Smooth muscle cell (in vitro differentiated cells): ENCODE measurements at regions not wholly inside any gene's neighbourhood (a gene's known extent, or its start where the extent isn't known, plus 50 kb on each side); places are given as distances from the start of the nearest gene placed in this dataset.

Source experiments
- DNase-seq: peaks from one replicate; lab custom pipeline; 2025; ENCODE audit not compliant: unreplicated experiment; lab: John Stamatoyannopoulos, UW
- H2AFZ ChIP-seq: fragments of 200-600 bp; sonication (generic); 2 replicates; pipeline ENCODE4 v1.6.0; 2016; ENCODE audit warnings: antibody characterized with exemption, low read depth, mild to moderate bottlenecking
- H3F3A ChIP-seq: fragments of 200-600 bp; sonication (generic); 2 replicates; pipeline ENCODE4 v1.6.0; 2017; ENCODE audit warnings: antibody characterized with exemption, low read depth
- H3K27ac ChIP-seq: fragments of 200-600 bp; sonication (generic); 2 replicates; pipeline ENCODE4 v1.5.1; 2016; ENCODE audit warnings: low read depth, mild to moderate bottlenecking
- H3K27me3 ChIP-seq: fragments of 200-600 bp; sonication (generic); 2 replicates; pipeline ENCODE4 v1.6.1; 2016; ENCODE audit warnings: low read depth, mild to moderate bottlenecking
- H3K36me3 ChIP-seq: fragments of 200-600 bp; sonication (generic); 2 replicates; pipeline ENCODE4 v1.5.1; 2016; ENCODE audit warnings: low read depth
- H3K4me1 ChIP-seq: fragments of 200-600 bp; sonication (generic); 2 replicates; pipeline ENCODE4 v1.5.1; 2016; ENCODE audit warnings: low read depth
- H3K4me2 ChIP-seq: fragments of 200-600 bp; sonication (generic); 2 replicates; pipeline ENCODE4 v1.6.0; 2016; ENCODE audit warnings: mild to moderate bottlenecking
- H3K4me3 ChIP-seq: fragments of 200-600 bp; sonication (generic); 2 replicates; pipeline ENCODE4 v1.5.1; 2016; ENCODE audit warnings: mild to moderate bottlenecking
- H3K79me2 ChIP-seq: fragments of 200-600 bp; sonication (generic); 2 replicates; pipeline ENCODE4 v1.6.0; 2016; ENCODE audit warnings: low read depth, mild to moderate bottlenecking
- H3K9ac ChIP-seq: fragments of 200-600 bp; sonication (generic); 2 replicates; pipeline ENCODE4 v1.6.0; 2016; ENCODE audit warnings: low read depth
- H3K9me3 ChIP-seq: fragments of 200-600 bp; sonication (generic); replicated peaks from 2 replicates; pipeline ENCODE4 v1.5.1; 2016; ENCODE audit warnings: low read depth
- H4K20me1 ChIP-seq: fragments of 200-600 bp; sonication (generic); 2 replicates; pipeline ENCODE4 v1.6.0; 2016; ENCODE audit warnings: low read depth
- WGBS: methylation state at CpG from one replicate; pipeline ENCODE4 v1.1.7; 2016; ENCODE audit warnings: low lambda C conversion rate; 5-methylcytosine and 5-hydroxymethylcytosine counted together
- TF ChIP-seq, protein P1 (sequence below): fragments of 200-600 bp; sonication (generic); IDR thresholded peaks from 2 replicates; pipeline ENCODE4 v1.5.1; 2017; ENCODE audit warnings: borderline replicate concordance, mild to moderate bottlenecking, antibody characterized with exemption; ENCODE audit not compliant: insufficient read depth, poor library complexity, severe bottlenecking

DNA sequence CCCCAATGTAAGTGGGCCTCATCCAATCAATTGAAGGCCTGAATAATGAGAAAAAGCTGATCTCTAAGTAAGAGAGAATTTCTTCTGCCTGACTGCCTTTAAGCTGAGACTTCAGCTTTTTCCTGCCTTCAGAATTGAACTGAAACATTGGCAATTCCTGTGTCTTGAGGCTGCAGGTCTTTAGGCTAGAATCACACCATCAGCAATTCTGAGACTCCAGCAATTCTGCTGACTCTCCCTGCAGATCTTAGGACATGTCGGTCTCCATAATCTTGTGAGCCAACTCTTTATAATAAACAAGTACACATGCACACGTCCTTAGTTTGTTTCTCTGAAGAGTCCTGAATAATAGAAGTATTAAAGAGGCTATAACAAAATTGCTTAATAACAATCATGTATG is 209.1 kb downstream of the FSIP2 start:
- no peak for DNase-seq
- Histone ChIP-seq H3K27me3 (no peaks in the 10 kb centered on the region), H3K27ac (no peak overlapping the region), H2AFZ (no peak overlapping the region), H3K79me2 (no peaks in the 10 kb centered on the region), H3K4me3 (no peak overlapping the region), H4K20me1 (no peaks in the 10 kb centered on the region), H3K4me1 (no peaks in the 10 kb centered on the region), H3K36me3 (no peaks in the 10 kb centered on the region), H3K4me2 (no peak overlapping the region), H3K9me3 (no peaks in the 10 kb centered on the region), H3K9ac (no peak overlapping the region), H3F3A (no peaks in the 10 kb centered on the region)
- WGBS, result 74% methylated on average over 2 of the region's 2 CpGs
- TF ChIP-seq, protein P1, sequence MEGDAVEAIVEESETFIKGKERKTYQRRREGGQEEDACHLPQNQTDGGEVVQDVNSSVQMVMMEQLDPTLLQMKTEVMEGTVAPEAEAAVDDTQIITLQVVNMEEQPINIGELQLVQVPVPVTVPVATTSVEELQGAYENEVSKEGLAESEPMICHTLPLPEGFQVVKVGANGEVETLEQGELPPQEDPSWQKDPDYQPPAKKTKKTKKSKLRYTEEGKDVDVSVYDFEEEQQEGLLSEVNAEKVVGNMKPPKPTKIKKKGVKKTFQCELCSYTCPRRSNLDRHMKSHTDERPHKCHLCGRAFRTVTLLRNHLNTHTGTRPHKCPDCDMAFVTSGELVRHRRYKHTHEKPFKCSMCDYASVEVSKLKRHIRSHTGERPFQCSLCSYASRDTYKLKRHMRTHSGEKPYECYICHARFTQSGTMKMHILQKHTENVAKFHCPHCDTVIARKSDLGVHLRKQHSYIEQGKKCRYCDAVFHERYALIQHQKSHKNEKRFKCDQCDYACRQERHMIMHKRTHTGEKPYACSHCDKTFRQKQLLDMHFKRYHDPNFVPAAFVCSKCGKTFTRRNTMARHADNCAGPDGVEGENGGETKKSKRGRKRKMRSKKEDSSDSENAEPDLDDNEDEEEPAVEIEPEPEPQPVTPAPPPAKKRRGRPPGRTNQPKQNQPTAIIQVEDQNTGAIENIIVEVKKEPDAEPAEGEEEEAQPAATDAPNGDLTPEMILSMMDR, result no peak

DNA sequence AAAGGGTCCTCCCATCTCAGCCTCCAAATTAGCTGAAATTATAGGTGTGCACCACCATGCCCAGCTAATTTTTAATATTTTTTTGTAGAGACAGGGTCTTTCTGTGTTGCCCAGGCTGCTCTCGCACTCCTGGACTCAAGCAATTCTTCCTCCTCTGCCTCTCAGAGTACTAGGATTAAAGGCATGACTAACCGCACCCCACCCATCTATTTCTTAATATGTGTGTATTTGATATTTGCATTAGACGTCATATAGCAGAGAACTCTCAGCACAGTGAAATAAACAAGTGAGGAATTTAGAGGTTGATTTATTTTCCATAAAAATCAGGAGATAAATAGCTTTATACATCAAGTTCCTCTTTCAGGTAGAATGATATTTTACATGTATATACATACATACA is 213.5 kb downstream of the FSIP2 start:
- Histone ChIP-seq H2AFZ (no peak overlapping the region), H3K9ac (no peak overlapping the region), H3K4me3 (no peak overlapping the region), H3K79me2 (no peaks in the 10 kb centered on the region), H3K27ac (no peak overlapping the region), H4K20me1 (no peaks in the 10 kb centered on the region), H3K9me3 (no peaks in the 10 kb centered on the region), H3K4me1 (no peaks in the 10 kb centered on the region), H3F3A (no peaks in the 10 kb centered on the region), H3K4me2 (no peak overlapping the region), H3K36me3 (no peaks in the 10 kb centered on the region), H3K27me3 (no peaks in the 10 kb centered on the region)
- TF ChIP-seq, protein P1, result no peak
- DNase-seq, result no peak
- 94% methylated on average over 3 of the region's 3 CpGs for WGBS

DNA sequence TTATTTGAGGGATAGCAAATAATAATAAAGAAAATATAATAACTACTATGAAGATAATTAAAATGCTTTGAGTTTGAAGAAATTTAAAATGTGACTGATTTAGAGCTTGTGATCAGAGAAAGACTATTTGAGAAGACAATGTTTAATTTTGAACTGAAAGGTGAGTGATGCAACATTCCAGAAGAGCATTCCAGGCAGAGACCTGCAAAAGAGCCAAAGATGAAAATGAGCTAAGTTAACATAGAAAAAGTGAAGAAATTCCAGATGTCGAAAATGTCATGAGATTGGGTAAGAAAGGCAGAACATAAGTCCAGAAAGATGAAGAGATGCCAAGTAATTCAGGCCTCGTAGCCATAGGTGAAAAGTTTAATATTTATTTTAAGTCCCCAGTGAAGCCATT is 215.8 kb downstream of the FSIP2 start:
- Histone ChIP-seq H3K4me1 (no peaks in the 10 kb centered on the region), H3K9ac (no peak overlapping the region), H2AFZ (no peak overlapping the region), H3K4me3 (no peak overlapping the region), H3K27ac (no peak overlapping the region), H3K4me2 (no peak overlapping the region), H3F3A (no peaks in the 10 kb centered on the region), H3K27me3 (no peaks in the 10 kb centered on the region), H3K36me3 (no peaks in the 10 kb centered on the region), H4K20me1 (no peaks in the 10 kb centered on the region), H3K79me2 (no peaks in the 10 kb centered on the region), H3K9me3 (no peaks in the 10 kb centered on the region)
- TF ChIP-seq, protein P1, result no peak
- WGBS, result 88% methylated on average over 2 of the region's 2 CpGs
- no peak for DNase-seq

DNA sequence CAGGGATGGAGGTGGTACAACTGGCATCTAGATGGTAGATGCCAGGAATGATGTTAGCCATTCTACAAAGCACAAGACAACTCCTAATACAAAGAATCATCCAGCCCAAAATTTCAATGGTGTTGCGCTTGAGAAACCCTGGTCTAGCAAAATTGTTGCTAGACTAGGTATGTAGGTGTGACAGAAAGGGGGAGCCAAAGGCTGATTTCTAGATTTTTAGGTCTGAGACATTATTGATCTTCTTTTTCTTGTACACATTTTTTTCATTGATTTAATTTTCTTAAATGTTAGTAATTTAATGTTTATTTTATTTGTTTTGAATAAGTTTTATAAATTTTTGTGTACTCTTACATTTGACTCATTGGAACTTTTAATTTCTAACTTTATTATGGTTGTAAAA is 216.4 kb downstream of the FSIP2 start:
- Histone ChIP-seq H3F3A (no peaks in the 10 kb centered on the region), H3K9me3 (no peaks in the 10 kb centered on the region), H3K27ac (no peak overlapping the region), H3K4me1 (no peaks in the 10 kb centered on the region), H3K27me3 (no peaks in the 10 kb centered on the region), H4K20me1 (no peaks in the 10 kb centered on the region), H3K36me3 (no peaks in the 10 kb centered on the region), H3K9ac (no peak overlapping the region), H3K4me3 (no peak overlapping the region), H3K79me2 (no peaks in the 10 kb centered on the region), H3K4me2 (no peak overlapping the region), H2AFZ (no peak overlapping the region)
- TF ChIP-seq, protein P1, result no peak
- 88% methylated on average over 1 of the region's 1 CpG for WGBS
- no peak for DNase-seq
